Mammary epithelial cell (primary cell): ENCODE measurements at regions not wholly inside any gene's neighbourhood (a gene's known extent, or its start where the extent isn't known, plus 50 kb on each side); places are given as distances from the start of the nearest gene placed in this dataset.

Experiments
- CTCF ChIP-seq, 2 donors: IDR thresholded peaks in 1 of 2; conservative IDR thresholded peaks in 1 of 2; 2 replicates each; pipeline ENCODE4 v1.5.1; 2011 to 2012; ENCODE audit warnings: inconsistent platforms in 2 of 2, low read length in 2 of 2, mild to moderate bottlenecking in 2 of 2, control low read depth in 1 of 2, low read depth in 1 of 2; ENCODE audit not compliant: insufficient read depth in 1 of 2; ENCODE audit errors: extremely low read depth in 1 of 2
- EZH2 ChIP-seq: IDR thresholded peaks from 2 replicates; pipeline ENCODE4 v1.6.1; 2012; ENCODE audit warnings: low read length, inconsistent platforms, borderline replicate concordance

- TF ChIP-seq CTCF (conservative IDR thresholded peaks at IDR 0.05 in 1 of 2, IDR thresholded peaks at IDR 0.05 in 1 of 2; ENCODE audit: extremely low read depth in 1 of 2, insufficient read depth in 1 of 2, low read depth in 1 of 2, low read length in 2 of 2): no peak
- no peak for TF ChIP-seq EZH2
Observed at GRCh38 chr6:73962884-73963283, 266.9 kb downstream of the CD109 start.
